Adrenal gland (tissue), 9 donors: ENCODE measurements at regions not wholly inside any gene's neighbourhood (a gene's known extent, or its start where the extent isn't known, plus 50 kb on each side); places are given as distances from the start of the nearest gene placed in this dataset.
A peak's percentile ranks its signal among the peaks of the same experiment; 100 is the strongest.

Source experiments
- DNase-seq, 7 donors: peaks; one replicate each; pipeline ENCODE4 v3.0.0-alpha.2; 2019 to 2020
- H3K27ac ChIP-seq, 5 donors: fragments of 200-600 bp; sonication (generic) in 4 of 5; 1 replicate in 3 of 5; 2 replicates in 2 of 5; pipeline versions ENCODE4 v1.5.1 to v1.8.0; 2016 to 2020; ENCODE audit warnings: mild to moderate bottlenecking in 1 of 5
- H3K27me3 ChIP-seq: fragments of 200-600 bp; 2 replicates; pipeline ENCODE4 v1.8.0; 2021
- H3K36me3 ChIP-seq, 2 donors: fragments of 200-600 bp; replicated peaks in 1 of 2; 1 replicate in 1 of 2; 2 replicates in 1 of 2; pipeline versions ENCODE4 v1.5.1 to v1.8.0; 2018 to 2022
- H3K4me1 ChIP-seq, 2 donors: fragments of 200-600 bp; replicated peaks in 1 of 2; 1 replicate in 1 of 2; 2 replicates in 1 of 2; pipeline versions ENCODE4 v1.5.1 to v1.8.0; 2018 to 2021
- H3K4me3 ChIP-seq, 4 donors: fragments of 200-600 bp; sonication (generic) in 3 of 4; one replicate each; pipeline ENCODE4 v1.5.1; 2016 to 2018
- H3K9me3 ChIP-seq, 3 donors: fragments of 200-600 bp; sonication (generic) in 1 of 3; replicated peaks in 1 of 3; 1 replicate in 2 of 3; 2 replicates in 1 of 3; pipeline versions ENCODE4 v1.5.1 to v1.8.0; 2016 to 2021
- POLR2A ChIP-seq, 2 donors: fragments of 450-650 bp; IDR thresholded peaks; one replicate each; pipeline ENCODE4 v1.6.1; 2017; ENCODE audit warnings: antibody characterized with exemption in 2 of 2, mild to moderate bottlenecking in 2 of 2, moderate library complexity in 1 of 2
- WGBS, 4 donors: extraction: QIAGEN DNeasy Blood & Tissue Kit in 2 of 4; methylation state at CpG; one replicate each; pipeline versions ENCODE4 v1.1.5 to v1.1.7; 2013 to 2017; 5-methylcytosine and 5-hydroxymethylcytosine counted together
- intact Hi-C, 2 donors: fragments of 100-400 bp; cut with DNase I; formaldehyde crosslinking; loops; one replicate each; pipeline versions ENCODE4 v1.14.1 to v1.15.0; 2022 to 2023
- TF ChIP-seq, protein P1 (sequence below), 6 experiments: fragments of 450-650 bp in 4 of 6; fragments of 200-600 bp in 2 of 6; sonication (generic) in 1 of 6; IDR thresholded peaks; 1 replicate in 5 of 6; 2 replicates in 1 of 6; pipeline versions ENCODE4 v1.5.1 to v1.8.0; 2016 to 2021; ENCODE audit warnings: antibody characterized with exemption in 6 of 6, mild to moderate bottlenecking in 2 of 6, moderate library complexity in 1 of 6
- donor health status: healthy with polysubstance abuse.
- donor health status: Bipolar disorder and iron deficiency.
- donor health status: DM: yes; HTN: yes; CAD: no.
- donor health status: DM: no; HTN: no; CAD: no.
- donor health status: DM: no; HTN: no; CAD: no.

DNA sequence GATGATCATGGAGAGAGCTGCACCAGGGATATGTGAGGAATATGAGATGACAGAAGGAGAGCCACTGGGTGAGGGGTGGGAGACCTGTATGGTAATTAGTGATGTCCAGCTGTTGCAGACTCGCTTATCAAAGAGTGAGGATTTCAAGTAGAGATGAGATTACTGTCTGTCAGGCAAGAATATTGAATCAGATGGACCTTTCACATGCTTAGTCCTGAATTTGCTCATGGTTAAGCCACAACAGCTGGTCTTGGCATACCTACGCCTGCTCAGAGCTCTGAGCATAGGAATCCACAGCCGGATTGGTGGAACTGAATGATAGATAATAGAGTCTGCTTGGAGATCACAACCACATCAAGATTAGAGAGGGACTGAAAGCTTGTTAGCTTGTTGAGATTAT lies 115.2 kb upstream of the ARHGAP5 start:
- peaks cover 22 to 24% of the 10 kb centered on the region in 2 donors for H3K4me1 ChIP-seq

DNA sequence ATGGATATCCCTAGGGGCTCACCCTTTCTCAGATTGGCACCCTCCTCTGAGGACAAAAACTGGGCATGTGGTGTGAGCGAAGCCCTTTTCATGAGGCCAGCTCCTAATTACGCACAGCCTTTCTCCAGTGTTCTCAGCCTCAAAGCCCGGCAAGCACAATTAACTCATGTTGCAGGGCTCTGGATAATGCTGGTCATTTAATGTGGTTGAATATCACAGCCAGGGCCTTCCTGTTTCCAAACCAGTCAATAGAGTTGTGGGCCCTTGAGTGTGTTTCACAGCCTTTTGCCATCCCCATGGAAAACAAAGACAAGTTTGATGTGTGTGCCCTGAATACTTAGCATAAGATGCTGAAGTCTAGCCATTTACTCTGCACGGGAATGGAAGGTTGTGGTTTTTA lies 114.2 kb upstream of the ARHGAP5 start:
- peaks cover 28 to 35% of the 10 kb centered on the region in 2 donors for H3K4me1 ChIP-seq
- intact Hi-C loops = no loop called here
- no peak overlapping the region for H3K4me3 ChIP-seq
- no peaks in the 10 kb centered on the region for H3K9me3 ChIP-seq
- no peaks in the 10 kb centered on the region for H3K36me3 ChIP-seq
- H3K27me3 ChIP-seq = no peaks in the 10 kb centered on the region
- no peak for TF ChIP-seq POLR2A (IDR thresholded peaks at IDR 0.05)
- TF ChIP-seq, protein P1, sequence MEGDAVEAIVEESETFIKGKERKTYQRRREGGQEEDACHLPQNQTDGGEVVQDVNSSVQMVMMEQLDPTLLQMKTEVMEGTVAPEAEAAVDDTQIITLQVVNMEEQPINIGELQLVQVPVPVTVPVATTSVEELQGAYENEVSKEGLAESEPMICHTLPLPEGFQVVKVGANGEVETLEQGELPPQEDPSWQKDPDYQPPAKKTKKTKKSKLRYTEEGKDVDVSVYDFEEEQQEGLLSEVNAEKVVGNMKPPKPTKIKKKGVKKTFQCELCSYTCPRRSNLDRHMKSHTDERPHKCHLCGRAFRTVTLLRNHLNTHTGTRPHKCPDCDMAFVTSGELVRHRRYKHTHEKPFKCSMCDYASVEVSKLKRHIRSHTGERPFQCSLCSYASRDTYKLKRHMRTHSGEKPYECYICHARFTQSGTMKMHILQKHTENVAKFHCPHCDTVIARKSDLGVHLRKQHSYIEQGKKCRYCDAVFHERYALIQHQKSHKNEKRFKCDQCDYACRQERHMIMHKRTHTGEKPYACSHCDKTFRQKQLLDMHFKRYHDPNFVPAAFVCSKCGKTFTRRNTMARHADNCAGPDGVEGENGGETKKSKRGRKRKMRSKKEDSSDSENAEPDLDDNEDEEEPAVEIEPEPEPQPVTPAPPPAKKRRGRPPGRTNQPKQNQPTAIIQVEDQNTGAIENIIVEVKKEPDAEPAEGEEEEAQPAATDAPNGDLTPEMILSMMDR (IDR thresholded peaks at IDR 0.05) = no peak
- no peak for DNase-seq
- no peak overlapping the region for H3K27ac ChIP-seq
- WGBS, 4 donors = 93 to 100% (median 93%) methylated on average over 4 of the region's 4 CpGs

More for the DNA sequence above, 115.2 kb upstream of the ARHGAP5 start:
- Histone ChIP-seq H3K27ac (no peak overlapping the region), H3K4me3 (no peak overlapping the region), H3K27me3 (no peaks in the 10 kb centered on the region), H3K36me3 (no peaks in the 10 kb centered on the region), H3K9me3 (no peaks in the 10 kb centered on the region)
- TF ChIP-seq POLR2A (IDR thresholded peaks at IDR 0.05) = no peak
- TF ChIP-seq, protein P1 (IDR thresholded peaks at IDR 0.05) = no peak
- WGBS, 4 donors = 86 to 99% (median 92%) methylated on average over 3 of the region's 3 CpGs
- intact Hi-C loops = no loop called here
- DNase-seq = no peak

DNA sequence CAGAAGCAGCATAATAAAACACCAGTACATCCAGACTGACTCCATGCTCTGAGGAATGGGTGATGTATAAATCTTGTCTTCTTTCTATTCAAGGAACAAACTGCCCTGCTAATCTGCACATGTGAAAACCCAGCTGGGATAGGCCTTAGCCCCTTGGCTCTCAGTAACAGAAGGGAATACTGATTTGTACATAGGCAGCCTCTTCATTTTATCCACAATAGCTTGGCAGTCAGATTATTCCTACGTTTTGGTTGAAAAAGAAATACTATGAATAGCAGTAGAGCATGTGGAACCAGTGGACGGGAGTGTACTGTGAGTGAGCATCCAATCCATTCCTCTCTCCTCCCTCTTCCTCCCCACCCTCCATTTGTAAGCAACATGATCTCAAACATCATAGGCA lies 113.5 kb upstream of the ARHGAP5 start:
- intact Hi-C loops = no loop called here
- Histone ChIP-seq H3K4me3 (no peak overlapping the region), H3K27me3 (no peaks in the 10 kb centered on the region), H3K27ac (no peak overlapping the region), H3K36me3 (no peaks in the 10 kb centered on the region), H3K4me1 (peaks cover 28 to 40% of the 10 kb centered on the region in 2 donors), H3K9me3 (no peaks in the 10 kb centered on the region)
- DNase-seq = no peak
- WGBS, 4 donors = 72 to 86% (median 81%) methylated on average over 2 of the region's 2 CpGs
- TF ChIP-seq POLR2A (IDR thresholded peaks at IDR 0.05) = no peak
- TF ChIP-seq, protein P1 (IDR thresholded peaks at IDR 0.05) = no peak

DNA sequence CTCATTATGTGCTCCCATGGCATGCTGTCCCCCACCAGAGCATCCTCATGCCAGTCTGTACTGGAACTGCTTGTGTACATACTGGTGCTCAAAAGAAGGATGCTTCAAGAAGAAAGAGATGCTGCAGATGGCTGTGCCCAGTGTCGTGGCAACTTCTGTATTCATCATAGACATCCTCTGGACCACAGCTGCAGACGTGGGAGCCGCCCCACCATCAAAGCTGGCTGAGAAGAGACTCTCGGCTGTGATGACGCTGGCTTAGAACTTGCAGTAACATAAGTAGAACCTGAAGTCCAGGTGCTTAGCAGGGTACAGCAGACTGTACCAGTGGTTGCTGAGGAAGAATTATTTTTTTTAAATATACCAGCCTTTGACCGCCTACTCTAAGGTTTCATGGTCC lies 112.6 kb upstream of the ARHGAP5 start:
- Histone ChIP-seq H3K27me3 (no peaks in the 10 kb centered on the region), H3K4me3 (no peak overlapping the region), H3K36me3 (no peaks in the 10 kb centered on the region), H3K27ac (peak overlapping the region in 2 of 5 donors; percentile 56 to 67), H3K4me1 (peaks cover 28 to 48% of the 10 kb centered on the region in 2 donors), H3K9me3 (no peaks in the 10 kb centered on the region)
- WGBS, 4 donors = 93 to 97% (median 95%) methylated on average over 3 to 6 of the region's 6 CpGs
- TF ChIP-seq POLR2A (IDR thresholded peaks at IDR 0.05) = no peak
- TF ChIP-seq, protein P1 (IDR thresholded peaks at IDR 0.05) = no peak
- intact Hi-C loops = no loop called here
- no peak for DNase-seq
